ENCODE measurements at regions not wholly inside any gene's neighbourhood (a gene's known extent, or its start where the extent isn't known, plus 50 kb on each side); places are given as distances from the start of the nearest gene placed in this dataset.
"Not testable (repeated sequence)": the region's sequence is repeated elsewhere in the genome, so short reads cannot be mapped to it uniquely, and the experiment has no call there.

- Mint-ChIP-seq H3K4me3 (no peak overlapping the region), H3K27me3 (ENCODE audit: insufficient read depth) (no peaks in the 10 kb centered on the region), H3K36me3 (ENCODE audit: low read depth) (no peaks in the 10 kb centered on the region), H3K9me3 (peaks cover 6% of the 10 kb centered on the region), H3K27ac (no peak overlapping the region), H3K4me1 (ENCODE audit: low read depth) (no peaks in the 10 kb centered on the region)
- DNase-seq (ENCODE audit: low spot score), result no peak
- intact Hi-C loops (cut with micrococcal nuclease), result no loop called here
These were observed 825.7 kb downstream of the TNS3 start for GRCh38 chr7:46756256-46756655.

DNA sequence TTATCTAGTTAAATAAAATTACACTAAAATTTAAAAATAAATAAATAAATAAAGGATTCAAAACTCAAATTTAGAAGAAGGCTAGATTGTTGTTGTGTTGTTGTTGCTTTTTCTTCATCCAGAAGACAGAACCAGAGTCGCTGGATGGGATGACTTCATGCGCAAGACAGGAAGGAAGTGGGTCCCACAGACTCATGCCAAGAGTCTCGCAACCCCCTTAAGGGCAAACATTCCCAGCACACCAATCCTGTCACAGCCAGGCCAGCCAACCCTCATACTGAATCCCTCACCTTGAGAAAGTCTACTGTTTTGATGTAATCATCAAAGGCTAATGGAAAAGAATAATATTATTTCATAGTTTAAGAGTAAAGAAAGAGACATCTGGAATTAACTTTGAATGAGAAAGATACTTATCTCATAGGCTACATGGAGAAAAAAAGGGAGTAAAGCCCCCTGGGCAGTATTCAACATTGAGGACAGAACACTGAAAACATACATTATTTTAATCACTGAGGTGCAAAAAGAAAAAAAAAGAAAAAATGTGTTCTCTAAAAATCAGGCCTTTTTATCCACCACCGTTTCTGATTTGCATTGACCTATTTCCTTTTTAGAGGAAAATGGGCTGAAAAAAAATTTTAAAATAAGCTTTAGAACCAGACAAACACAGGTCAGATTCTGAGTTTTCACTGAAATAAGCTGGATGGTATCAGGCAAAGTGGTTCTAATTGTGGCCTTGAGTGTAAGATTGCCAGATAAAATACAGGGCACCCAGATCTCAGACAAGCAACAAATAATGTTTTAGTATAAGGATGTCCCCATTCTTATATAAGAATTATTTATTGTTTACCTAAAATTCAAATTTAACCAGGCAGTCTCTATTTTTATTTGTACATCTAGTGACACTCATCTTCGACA, 826.5 kb downstream of the TNS3 start:
- intact Hi-C loops (cut with micrococcal nuclease), result no loop called here
- Mint-ChIP-seq H3K9me3 (peaks cover 6% of the 10 kb centered on the region), H3K27me3 (ENCODE audit: insufficient read depth) (no peaks in the 10 kb centered on the region), H3K36me3 (ENCODE audit: low read depth) (no peaks in the 10 kb centered on the region), H3K4me3 (no peak overlapping the region), H3K4me1 (ENCODE audit: low read depth) (no peaks in the 10 kb centered on the region), H3K27ac (no peak overlapping the region)
- DNase-seq (ENCODE audit: low spot score), result no peak

- Mint-ChIP-seq H3K4me3 (no peak overlapping the region), H3K36me3 (ENCODE audit: low read depth) (no peaks in the 10 kb centered on the region), H3K27me3 (ENCODE audit: insufficient read depth) (no peaks in the 10 kb centered on the region), H3K4me1 (ENCODE audit: low read depth) (no peaks in the 10 kb centered on the region), H3K9me3 (peaks cover 6% of the 10 kb centered on the region), H3K27ac (no peak overlapping the region)
- intact Hi-C loops (cut with micrococcal nuclease), result no loop called here
- DNase-seq (ENCODE audit: low spot score), result no peak
These were observed 827.7 kb downstream of the TNS3 start for GRCh38 chr7:46754140-46754720.

DNA sequence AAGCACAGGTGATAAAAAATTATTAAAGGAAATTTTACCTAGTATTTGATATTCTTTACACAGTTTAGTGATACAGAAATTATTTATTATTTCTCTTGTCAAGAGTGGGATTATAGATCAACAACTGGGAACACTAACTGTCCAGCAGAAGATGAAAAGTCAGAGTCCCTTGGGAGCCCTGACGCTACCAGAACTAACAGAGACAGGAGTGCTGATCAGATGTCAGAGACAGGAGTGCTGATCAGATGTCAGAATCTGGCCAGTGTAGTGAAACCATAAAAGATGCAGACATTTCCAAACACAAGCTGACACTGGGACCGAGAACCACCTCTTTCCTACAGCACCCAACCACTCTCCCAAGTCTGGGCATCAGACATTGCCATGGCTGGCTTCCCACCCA, 828.2 kb downstream of the TNS3 start:
- Mint-ChIP-seq H3K4me3 (no peak overlapping the region), H3K27ac (no peak overlapping the region), H3K27me3 (ENCODE audit: insufficient read depth) (no peaks in the 10 kb centered on the region), H3K36me3 (ENCODE audit: low read depth) (no peaks in the 10 kb centered on the region), H3K9me3 (peaks cover 6% of the 10 kb centered on the region), H3K4me1 (ENCODE audit: low read depth) (no peaks in the 10 kb centered on the region)
- DNase-seq (ENCODE audit: low spot score), result no peak
- intact Hi-C loops (cut with micrococcal nuclease), result no loop called here

- no peaks in the 10 kb centered on the region for H3K36me3 Mint-ChIP-seq (ENCODE audit: low read depth)
- H3K9me3 Mint-ChIP-seq, result peaks cover 6% of the 10 kb centered on the region
- H3K27ac Mint-ChIP-seq, result no peak overlapping the region
- H3K4me3 Mint-ChIP-seq, result no peak overlapping the region
- no peaks in the 10 kb centered on the region for H3K4me1 Mint-ChIP-seq (ENCODE audit: low read depth)
- DNase-seq (ENCODE audit: low spot score), result no peak
- no peaks in the 10 kb centered on the region for H3K27me3 Mint-ChIP-seq (ENCODE audit: insufficient read depth)
- intact Hi-C loops (cut with micrococcal nuclease), result no loop called here
These were observed 829.0 kb downstream of the TNS3 start for GRCh38 chr7:46752881-46753366.

DNA sequence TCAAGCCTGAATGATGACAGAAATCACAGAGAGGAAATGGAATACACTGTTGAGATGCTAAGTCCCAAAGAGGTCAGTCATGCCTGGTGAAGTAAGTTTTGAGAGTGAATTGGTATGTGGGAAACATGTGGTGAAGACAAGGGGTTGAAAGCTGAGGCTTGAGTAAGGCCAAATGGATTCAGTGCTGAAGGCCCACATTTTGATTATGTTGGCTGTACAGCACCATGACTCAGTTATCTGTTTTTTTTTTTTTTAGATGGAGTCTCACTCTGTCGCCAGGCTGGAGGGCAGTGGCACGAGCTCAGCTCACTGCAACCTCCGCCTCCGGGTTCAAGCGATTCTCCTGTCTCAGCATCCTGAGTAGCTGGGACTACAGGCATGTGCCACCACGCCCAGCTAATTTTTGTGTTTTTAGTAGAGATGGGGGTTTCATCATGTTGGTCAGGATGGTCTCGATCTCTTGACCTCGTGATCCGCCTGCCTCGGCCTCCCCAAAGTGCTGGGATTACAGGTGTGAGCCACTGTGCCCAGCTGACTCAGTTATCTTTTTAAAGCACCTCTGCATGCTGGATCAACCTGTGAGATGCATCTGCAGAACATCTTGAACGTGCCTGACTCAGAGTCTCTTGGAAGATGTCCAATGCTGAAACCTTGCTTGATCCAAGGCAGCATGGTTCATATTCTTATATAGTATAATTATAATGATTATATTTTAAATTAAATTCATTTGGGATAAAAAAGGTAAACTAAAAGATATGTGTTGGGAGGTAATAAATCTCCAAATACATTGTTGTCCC, 829.8 kb downstream of the TNS3 start:
- H3K36me3 Mint-ChIP-seq (ENCODE audit: low read depth); H3K9me3 Mint-ChIP-seq; H3K27ac Mint-ChIP-seq; H3K4me3 Mint-ChIP-seq; DNase-seq (ENCODE audit: low spot score); H3K27me3 Mint-ChIP-seq (ENCODE audit: insufficient read depth); intact Hi-C loops (cut with micrococcal nuclease); H3K4me1 Mint-ChIP-seq (ENCODE audit: low read depth): not testable (repeated sequence)

- Mint-ChIP-seq H3K27me3 (ENCODE audit: insufficient read depth) (no peaks in the 10 kb centered on the region), H3K4me3 (no peak overlapping the region), H3K27ac (no peak overlapping the region), H3K4me1 (ENCODE audit: low read depth) (no peaks in the 10 kb centered on the region), H3K9me3 (no peaks in the 10 kb centered on the region), H3K36me3 (ENCODE audit: low read depth) (no peaks in the 10 kb centered on the region)
- no peak for DNase-seq (ENCODE audit: low spot score)
- intact Hi-C loops (cut with micrococcal nuclease), result no loop called here
These were observed 830.4 kb upstream of the IGFBP3 start for GRCh38 chr7:46751471-46751870.

DNA sequence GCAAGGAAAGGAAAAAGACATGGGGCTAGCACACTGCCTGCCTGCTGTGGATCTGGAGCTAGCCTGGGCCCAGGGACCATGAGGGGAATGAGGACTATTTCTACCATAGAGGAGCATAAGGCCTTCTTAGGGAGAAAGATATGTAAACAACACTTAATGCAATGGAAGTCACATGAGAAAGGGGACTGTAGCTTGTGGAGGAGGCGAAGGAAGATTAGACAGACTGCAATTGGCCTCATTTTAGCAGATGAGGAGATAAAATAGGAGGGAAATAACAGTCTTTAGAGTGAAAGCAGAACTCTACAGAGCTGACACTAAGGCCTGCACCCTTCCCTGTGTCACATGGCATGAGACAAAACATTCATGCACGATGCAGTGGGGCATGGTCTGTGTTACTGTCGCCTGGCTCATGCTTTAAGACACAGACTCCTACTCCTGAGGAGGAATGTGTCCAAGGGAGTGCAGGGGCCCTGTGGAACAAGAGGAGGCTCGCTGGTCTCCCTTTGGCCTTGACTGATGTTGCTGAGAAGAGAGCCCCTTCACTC, 829.3 kb upstream of the IGFBP3 start:
- H3K27me3 Mint-ChIP-seq (ENCODE audit: insufficient read depth), result no peaks in the 10 kb centered on the region
- DNase-seq (ENCODE audit: low spot score), result no peak
- H3K27ac Mint-ChIP-seq, result no peak overlapping the region
- no peak overlapping the region for H3K4me3 Mint-ChIP-seq
- intact Hi-C loops (cut with micrococcal nuclease), result no loop called here
- H3K4me1 Mint-ChIP-seq (ENCODE audit: low read depth), result no peaks in the 10 kb centered on the region
- no peaks in the 10 kb centered on the region for H3K36me3 Mint-ChIP-seq (ENCODE audit: low read depth)
- H3K9me3 Mint-ChIP-seq, result peaks cover 2% of the 10 kb centered on the region

DNA sequence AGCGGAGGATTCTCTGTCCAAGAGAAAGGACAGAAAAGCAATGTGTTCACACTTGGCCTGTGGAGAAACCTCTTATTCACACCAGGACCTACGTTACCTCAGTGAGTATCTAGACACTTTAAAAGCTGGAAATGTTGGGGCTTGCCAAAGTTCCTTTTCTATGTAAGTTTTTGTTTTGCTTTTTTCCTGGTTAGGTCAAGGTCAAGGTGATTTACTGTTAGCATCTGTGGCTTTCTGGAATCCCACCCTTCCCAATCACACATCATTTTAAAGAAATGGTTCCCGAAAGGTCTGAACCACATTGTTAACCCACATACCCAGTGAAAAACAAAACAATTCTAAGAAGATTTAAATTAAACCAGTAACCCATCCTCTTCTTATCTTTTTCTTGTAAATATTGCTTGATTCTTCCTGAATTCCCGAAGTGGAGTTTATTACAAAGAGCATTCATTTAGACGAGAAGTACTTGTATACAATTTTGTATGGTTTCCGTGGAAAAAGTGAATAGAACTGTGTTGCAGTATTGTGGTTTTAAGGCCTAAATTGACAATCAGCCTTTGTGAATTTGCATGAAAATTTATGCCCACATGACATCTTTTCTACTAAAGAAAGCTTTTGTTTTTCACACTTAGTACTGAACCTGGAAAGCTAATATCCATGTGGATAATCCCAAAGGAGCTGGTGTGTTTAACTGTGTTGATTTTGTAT, 827.0 kb upstream of the IGFBP3 start:
- Mint-ChIP-seq H3K27ac (no peak overlapping the region), H3K4me1 (ENCODE audit: low read depth) (no peaks in the 10 kb centered on the region), H3K9me3 (peaks cover 4% of the 10 kb centered on the region), H3K27me3 (ENCODE audit: insufficient read depth) (no peaks in the 10 kb centered on the region), H3K4me3 (no peak overlapping the region), H3K36me3 (ENCODE audit: low read depth) (no peaks in the 10 kb centered on the region)
- intact Hi-C loops (cut with micrococcal nuclease), result no loop called here
- DNase-seq (ENCODE audit: low spot score), result no peak

- Mint-ChIP-seq H3K36me3 (ENCODE audit: low read depth) (no peaks in the 10 kb centered on the region), H3K4me1 (ENCODE audit: low read depth) (no peaks in the 10 kb centered on the region), H3K9me3 (peaks cover 4% of the 10 kb centered on the region), H3K4me3 (no peak overlapping the region), H3K27me3 (ENCODE audit: insufficient read depth) (no peaks in the 10 kb centered on the region), H3K27ac (no peak overlapping the region)
- intact Hi-C loops (cut with micrococcal nuclease), result no loop called here
- no peak for DNase-seq (ENCODE audit: low spot score)
These were observed 825.9 kb upstream of the IGFBP3 start for GRCh38 chr7:46746695-46747687.

GRCh38 chr7:46745707-46746090, 824.6 kb upstream of the IGFBP3 start:
- H3K36me3 Mint-ChIP-seq (ENCODE audit: low read depth), result no peaks in the 10 kb centered on the region
- H3K9me3 Mint-ChIP-seq, result peaks cover 4% of the 10 kb centered on the region
- H3K27ac Mint-ChIP-seq, result no peak overlapping the region
- intact Hi-C loops (cut with micrococcal nuclease), result no loop called here
- no peak overlapping the region for H3K4me3 Mint-ChIP-seq
- no peaks in the 10 kb centered on the region for H3K27me3 Mint-ChIP-seq (ENCODE audit: insufficient read depth)
- no peaks in the 10 kb centered on the region for H3K4me1 Mint-ChIP-seq (ENCODE audit: low read depth)
- DNase-seq (ENCODE audit: low spot score), result no peak
